Astrocyte (in vitro differentiated cells and primary cell): ENCODE measurements at regions not wholly inside any gene's neighbourhood (a gene's known extent, or its start where the extent isn't known, plus 50 kb on each side); places are given as distances from the start of the nearest gene placed in this dataset.

Experiments
- EZH2 ChIP-seq: IDR thresholded peaks from 2 replicates; pipeline ENCODE4 v1.6.1; 2012; ENCODE audit warnings: mild to moderate bottlenecking, low read length, inconsistent platforms; ENCODE audit not compliant: insufficient read depth
- TF ChIP-seq, protein P1 (sequence below): IDR thresholded peaks from 2 replicates; pipeline ENCODE4 v1.5.1; 2011; ENCODE audit warnings: low read depth, mild to moderate bottlenecking, inconsistent platforms, low read length, moderate library complexity; ENCODE audit not compliant: insufficient read depth

DNA sequence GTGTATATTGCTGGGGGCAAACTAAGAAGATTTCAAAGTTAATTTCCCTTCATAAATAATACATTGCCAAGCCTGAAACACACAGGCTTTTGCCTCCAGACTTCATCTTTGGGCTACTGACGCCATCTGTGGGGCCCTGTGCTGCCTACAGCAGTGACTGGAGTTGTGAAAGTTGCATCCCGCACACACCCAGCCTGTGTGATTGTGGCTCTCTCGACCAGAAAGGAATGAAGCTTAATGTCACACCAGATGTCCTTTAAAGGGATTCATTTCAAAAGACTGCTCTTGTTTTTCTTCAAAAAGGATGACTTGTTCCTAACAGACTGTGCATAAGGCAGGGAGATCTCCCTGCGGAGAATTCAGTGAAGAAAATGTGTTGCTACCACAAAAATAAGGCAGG is 210.5 kb downstream of the FAM181B start:
- TF ChIP-seq, protein P1, sequence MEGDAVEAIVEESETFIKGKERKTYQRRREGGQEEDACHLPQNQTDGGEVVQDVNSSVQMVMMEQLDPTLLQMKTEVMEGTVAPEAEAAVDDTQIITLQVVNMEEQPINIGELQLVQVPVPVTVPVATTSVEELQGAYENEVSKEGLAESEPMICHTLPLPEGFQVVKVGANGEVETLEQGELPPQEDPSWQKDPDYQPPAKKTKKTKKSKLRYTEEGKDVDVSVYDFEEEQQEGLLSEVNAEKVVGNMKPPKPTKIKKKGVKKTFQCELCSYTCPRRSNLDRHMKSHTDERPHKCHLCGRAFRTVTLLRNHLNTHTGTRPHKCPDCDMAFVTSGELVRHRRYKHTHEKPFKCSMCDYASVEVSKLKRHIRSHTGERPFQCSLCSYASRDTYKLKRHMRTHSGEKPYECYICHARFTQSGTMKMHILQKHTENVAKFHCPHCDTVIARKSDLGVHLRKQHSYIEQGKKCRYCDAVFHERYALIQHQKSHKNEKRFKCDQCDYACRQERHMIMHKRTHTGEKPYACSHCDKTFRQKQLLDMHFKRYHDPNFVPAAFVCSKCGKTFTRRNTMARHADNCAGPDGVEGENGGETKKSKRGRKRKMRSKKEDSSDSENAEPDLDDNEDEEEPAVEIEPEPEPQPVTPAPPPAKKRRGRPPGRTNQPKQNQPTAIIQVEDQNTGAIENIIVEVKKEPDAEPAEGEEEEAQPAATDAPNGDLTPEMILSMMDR, result no peak
- no peak for TF ChIP-seq EZH2
